ENCODE measurements at regions not wholly inside any gene's neighbourhood (a gene's known extent, or its start where the extent isn't known, plus 50 kb on each side); places are given as distances from the start of the nearest gene placed in this dataset.
A peak's percentile ranks its signal among the peaks of the same experiment; 100 is the strongest.
"Not testable (repeated sequence)": the region's sequence is repeated elsewhere in the genome, so short reads cannot be mapped to it uniquely, and the experiment has no call there.

- DNase-seq (ENCODE audit: low read depth in 2 of 2), result no peak
Observed at GRCh38 chr6:134640229-134640628, 309.7 kb downstream of the ALDH8A1 start.

GRCh38 chr6:134637847-134638437, 312.0 kb downstream of the ALDH8A1 start:
- no peak for DNase-seq (ENCODE audit: low read depth in 2 of 2)

DNA sequence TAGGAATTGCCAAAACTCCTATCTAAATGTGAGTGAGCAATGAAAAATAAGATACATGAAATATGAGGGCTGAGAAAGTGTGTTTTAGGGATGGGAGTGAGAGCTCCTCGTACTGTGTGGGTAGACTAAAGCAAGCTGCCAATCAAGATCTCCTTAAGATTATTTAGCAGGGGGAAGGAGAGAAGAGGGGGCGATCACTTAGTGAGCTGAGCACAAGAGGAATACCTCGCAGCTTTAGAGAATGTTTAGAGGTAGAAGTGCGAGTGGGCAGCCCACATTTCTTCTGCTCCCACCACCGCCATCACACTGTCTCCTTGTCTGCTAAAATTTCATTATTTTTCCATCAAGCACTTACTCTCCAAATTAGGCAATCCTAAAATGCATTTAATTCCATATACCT, 312.6 kb downstream of the ALDH8A1 start:
- no peak for DNase-seq (ENCODE audit: low read depth in 2 of 2)

GRCh38 chr6:134636186-134636799, 313.6 kb downstream of the ALDH8A1 start:
- peak; percentile 54 to 73 for DNase-seq (ENCODE audit: low read depth in 2 of 2)

DNA sequence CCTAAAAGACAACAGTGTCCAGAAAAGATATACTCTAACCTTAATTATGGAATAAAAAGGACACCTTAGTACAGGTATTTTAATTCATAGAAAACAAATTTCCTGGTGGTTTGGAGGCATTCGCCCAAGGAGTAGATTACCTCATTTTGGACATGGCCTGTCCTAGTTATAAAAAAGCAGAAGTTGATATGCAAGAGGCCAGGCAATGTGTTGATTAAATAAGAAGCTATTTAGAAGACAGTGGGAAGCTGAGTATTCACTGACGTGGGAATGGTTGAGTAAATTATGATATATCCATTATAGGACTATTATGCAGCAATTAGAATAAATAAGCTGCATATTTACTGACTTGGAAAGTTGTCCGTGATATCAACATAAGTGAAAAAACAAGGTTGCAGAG, 314.9 kb downstream of the ALDH8A1 start:
- no peak for DNase-seq (ENCODE audit: low read depth in 2 of 2)

DNA sequence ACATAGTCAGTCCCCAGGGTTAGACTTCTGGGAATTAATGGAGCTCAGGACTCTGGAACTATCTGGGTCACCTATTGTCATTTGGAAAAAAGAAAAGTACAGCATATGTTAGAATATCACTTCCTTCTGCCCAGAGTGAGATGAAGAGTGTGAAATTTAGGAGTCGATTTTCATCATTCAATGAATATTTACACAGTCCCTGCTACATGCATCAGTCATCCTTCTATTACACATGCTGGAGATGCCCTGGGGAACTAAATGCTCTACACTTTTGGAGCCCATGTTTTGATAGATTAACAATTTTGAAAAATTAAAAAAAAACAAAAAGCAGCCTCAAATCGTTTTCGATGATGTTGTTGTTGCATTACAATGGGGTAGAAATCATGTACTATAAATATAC, 315.4 kb downstream of the ALDH8A1 start:
- no peak for DNase-seq (ENCODE audit: low read depth in 2 of 2)

- DNase-seq (ENCODE audit: low read depth in 2 of 2), result not testable (repeated sequence)
Observed at GRCh38 chr6:134632982-134633940, 315.3 kb upstream of the SGK1 start.

DNA sequence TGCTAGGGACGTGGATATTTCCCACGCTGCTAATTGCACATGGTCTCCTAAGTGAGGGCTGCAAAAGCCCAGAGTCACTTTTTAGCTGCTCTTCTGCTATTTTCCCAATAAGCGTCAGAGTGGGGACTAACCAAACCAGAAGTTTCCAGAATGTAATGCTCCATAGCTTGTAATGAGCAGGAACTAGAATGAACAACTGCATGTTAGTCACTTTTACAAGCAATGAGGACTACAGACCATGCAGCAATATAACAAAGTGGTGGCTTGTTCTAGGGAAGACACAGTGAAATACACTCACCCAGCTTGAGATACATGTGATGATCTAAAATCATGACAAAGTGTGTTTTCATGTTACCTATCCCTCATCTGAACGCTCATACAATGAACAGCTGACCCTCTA, 314.1 kb upstream of the SGK1 start:
- no peak for DNase-seq (ENCODE audit: low read depth in 2 of 2)

DNA sequence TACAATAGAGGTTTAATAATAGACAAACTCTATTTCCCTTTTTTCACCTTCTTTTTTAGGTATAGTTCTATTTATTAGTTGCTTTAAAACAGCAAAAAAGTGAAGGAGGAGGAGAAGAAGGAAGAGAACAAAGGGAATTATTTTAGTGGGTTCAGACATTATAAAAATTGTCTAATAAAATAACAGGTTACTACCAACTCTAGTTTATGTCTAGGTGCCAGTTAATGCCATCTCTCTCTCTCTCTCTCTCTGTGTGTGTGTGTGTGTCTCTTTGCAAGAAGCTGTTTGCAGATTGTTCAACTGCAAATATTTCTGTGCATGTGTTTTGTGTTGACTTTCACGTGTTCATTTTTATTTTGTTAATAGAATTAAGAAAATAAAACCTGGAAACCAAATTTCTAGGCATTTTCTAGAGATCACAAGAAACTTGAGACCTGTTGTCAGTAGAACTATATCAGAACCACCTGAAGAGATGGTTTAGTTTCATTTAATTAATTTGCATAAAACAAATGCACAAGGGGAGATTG, 313.5 kb upstream of the SGK1 start:
- no peak for DNase-seq (ENCODE audit: low read depth in 2 of 2)

GRCh38 chr6:134630508-134631121, 312.7 kb upstream of the SGK1 start:
- DNase-seq (ENCODE audit: low read depth in 2 of 2), result no peak

DNA sequence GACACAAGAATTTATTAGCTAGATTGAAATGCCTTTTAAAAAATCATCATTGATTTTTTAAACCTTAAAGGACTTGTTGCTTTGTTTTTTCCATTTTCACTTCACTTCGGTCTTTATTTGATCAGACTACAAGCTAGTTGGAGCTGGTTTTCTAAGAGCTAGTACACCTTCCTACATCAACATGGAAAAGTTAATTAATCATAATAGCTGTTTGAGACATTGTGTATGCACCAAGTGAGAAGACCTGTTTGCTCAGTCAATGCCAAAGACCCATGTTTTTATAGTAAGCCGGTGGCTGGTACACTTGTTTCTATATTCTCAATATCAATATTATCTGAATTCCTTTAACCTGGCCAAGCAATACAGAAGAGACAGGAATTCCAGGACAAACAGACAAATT, 310.2 kb upstream of the SGK1 start:
- DNase-seq (ENCODE audit: low read depth in 2 of 2), result no peak

- DNase-seq (ENCODE audit: low read depth in 2 of 2), result no peak
Observed at GRCh38 chr6:134627707-134628106, 309.8 kb upstream of the SGK1 start.

DNA sequence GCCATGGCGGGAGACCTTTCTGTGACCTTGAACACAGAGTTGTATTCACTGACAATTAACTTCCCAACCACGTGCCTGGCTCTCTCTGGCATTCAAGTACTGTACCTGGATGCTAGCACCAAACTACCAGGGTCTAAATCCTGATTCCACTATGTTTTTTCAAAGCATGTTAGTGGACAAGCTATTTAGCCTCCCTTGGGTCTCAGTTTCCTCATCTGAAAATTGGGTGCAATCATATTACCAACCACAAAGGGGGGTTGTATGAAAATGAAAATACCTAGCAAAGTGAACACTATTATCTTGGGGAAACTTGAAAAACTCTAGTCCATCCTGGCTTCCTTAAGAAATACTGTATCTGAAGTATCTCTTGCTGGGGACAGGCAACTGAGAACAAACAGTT, 308.7 kb upstream of the SGK1 start:
- no peak for DNase-seq (ENCODE audit: low read depth in 2 of 2)

GRCh38 chr6:134626086-134626485, 308.2 kb upstream of the SGK1 start:
- DNase-seq (ENCODE audit: low read depth in 2 of 2), result no peak

GRCh38 chr6:134624781-134625180, 306.9 kb upstream of the SGK1 start:
- no peak for DNase-seq (ENCODE audit: low read depth in 2 of 2)

- DNase-seq (ENCODE audit: low read depth in 2 of 2), result no peak
Observed at GRCh38 chr6:134623401-134623800, 305.5 kb upstream of the SGK1 start.

GRCh38 chr6:134622382-134623173, 304.7 kb upstream of the SGK1 start:
- no peak for DNase-seq (ENCODE audit: low read depth in 2 of 2)

GRCh38 chr6:134621858-134622257, 303.9 kb upstream of the SGK1 start:
- DNase-seq (ENCODE audit: low read depth in 2 of 2), result no peak

DNA sequence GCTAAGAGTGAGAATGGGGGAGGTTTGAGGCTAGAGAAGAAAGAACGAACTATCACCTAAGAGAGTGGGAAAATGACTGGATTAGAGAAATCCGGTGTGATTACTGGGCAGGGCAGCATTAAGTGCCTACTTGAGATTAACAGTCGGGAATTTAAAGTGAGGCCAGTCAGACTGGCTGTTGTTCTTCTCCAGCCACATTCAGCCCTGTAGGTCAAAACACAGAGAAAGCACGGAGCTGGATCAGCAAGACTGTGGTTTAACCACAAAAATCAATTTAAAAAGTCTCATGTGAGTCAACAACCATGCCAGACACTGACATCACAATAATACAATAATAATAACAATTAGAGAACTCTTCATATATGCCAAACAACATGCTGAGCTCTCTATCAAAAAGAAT, 301.9 kb upstream of the SGK1 start:
- no peak for DNase-seq (ENCODE audit: low read depth in 2 of 2)

DNA sequence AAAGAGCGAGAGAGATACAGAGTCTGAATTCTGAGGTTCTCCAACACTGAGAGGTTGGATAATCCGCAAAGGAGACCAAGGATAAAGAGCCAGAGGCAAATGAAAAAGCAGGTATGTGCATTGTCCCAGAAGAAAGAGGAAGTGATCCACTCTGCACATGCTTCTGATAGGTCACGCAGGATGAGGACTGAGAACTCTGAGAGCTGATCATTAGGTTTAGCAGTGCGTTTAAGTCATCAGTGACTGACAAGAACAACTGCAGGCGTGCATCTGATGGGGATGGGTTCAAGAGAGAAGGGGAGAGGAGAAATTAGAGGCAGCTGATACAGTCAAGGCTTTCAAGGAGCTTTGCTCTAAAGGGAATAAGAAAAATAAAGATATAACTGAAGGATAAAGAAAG, 301.2 kb upstream of the SGK1 start:
- no peak for DNase-seq (ENCODE audit: low read depth in 2 of 2)
